ENCODE measurements at regions not wholly inside any gene's neighbourhood (a gene's known extent, or its start where the extent isn't known, plus 50 kb on each side); places are given as distances from the start of the nearest gene placed in this dataset.
A peak's percentile ranks its signal among the peaks of the same experiment; 100 is the strongest.

DNA sequence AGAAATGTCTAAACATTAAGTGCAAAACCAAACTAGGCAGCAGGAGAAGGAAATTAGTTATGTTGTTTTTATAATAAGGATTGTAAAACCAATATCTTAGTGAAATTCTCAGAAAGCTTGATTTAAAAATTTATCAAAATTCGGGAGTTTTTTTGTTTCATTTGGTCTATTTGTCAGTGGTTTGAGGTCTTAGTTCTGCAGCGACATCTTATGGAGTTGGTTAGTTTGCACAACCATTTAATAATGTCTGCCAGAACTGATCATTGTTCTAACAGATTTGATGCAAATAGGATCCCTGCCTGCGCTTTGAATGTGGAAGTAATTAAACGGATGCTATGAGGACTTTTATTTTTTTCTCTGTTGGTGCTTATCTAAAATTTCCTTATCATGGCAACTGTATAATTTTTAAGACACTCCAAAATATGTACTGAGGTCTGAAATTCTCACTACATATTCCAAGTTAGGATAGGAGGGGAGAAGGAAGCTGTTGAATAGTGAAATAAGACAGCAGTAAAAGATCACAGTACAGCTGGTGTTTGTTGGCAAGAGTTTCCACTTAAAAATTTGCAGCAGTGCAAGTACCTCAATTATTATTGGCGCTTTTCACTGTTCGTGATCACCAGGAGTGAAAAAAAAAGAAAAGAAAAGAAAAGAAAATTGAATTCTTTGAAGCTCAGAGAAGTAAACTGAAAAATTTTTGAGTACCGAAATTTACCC is 2521.4 kb downstream of the ARAP2 start:
- H3K36me3 ChIP-seq (ENCODE audit: control insufficient read depth, insufficient read depth, low read length): no peaks in the 10 kb centered on the region
- peak in 1 of 2 donors; percentile 52 for TF ChIP-seq CTCF (conservative IDR thresholded peaks at IDR 0.05 in 1 of 2, IDR thresholded peaks at IDR 0.05 in 1 of 2; ENCODE audit: low read depth in 1 of 2, low read length in 2 of 2)
- TF ChIP-seq EZH2 (IDR thresholded peaks at IDR 0.05; ENCODE audit: low read length, missing control alignments): no peak
- H3K79me2 ChIP-seq (ENCODE audit: control insufficient read depth, insufficient read depth, low read length): no peaks in the 10 kb centered on the region
- no peak overlapping the region for H3K27ac ChIP-seq (ENCODE audit: insufficient read depth, low read length)
- H3K27me3 ChIP-seq (ENCODE audit: control insufficient read depth, insufficient read depth, low read length): no peaks in the 10 kb centered on the region
- H3K4me2 ChIP-seq (ENCODE audit: extremely low read depth, insufficient read depth, low read length): no peak overlapping the region
- no peak overlapping the region for H3K9ac ChIP-seq (ENCODE audit: insufficient read depth, low read length)
- H2AFZ ChIP-seq (ENCODE audit: low read length): no peak overlapping the region
- H3K4me3 ChIP-seq (replicated peaks in 1 of 4; ENCODE audit: control extremely low read depth in 1 of 4, insufficient read depth in 1 of 4, low read depth in 3 of 4, low read length in 4 of 4): no peak overlapping the region
- no peaks in the 10 kb centered on the region for H4K20me1 ChIP-seq (ENCODE audit: control insufficient read depth, extremely low read depth, insufficient read depth, low read length)
- peak; percentile 9 to 62 for DNase-seq (ENCODE audit: low read depth in 2 of 2)
- H3K4me1 ChIP-seq (ENCODE audit: control insufficient read depth, extremely low read depth, insufficient read depth, low read length): no peaks in the 10 kb centered on the region
- no peaks in the 10 kb centered on the region for H3K9me3 ChIP-seq (ENCODE audit: control insufficient read depth, insufficient read depth, low read depth, low read length)

GRCh38 chr4:33724685-33725084 is 2519.6 kb downstream of the ARAP2 start:
- no peak overlapping the region for H3K27ac ChIP-seq (ENCODE audit: insufficient read depth, low read length)
- no peaks in the 10 kb centered on the region for H3K79me2 ChIP-seq (ENCODE audit: control insufficient read depth, insufficient read depth, low read length)
- H3K9me3 ChIP-seq (ENCODE audit: control insufficient read depth, insufficient read depth, low read depth, low read length): no peaks in the 10 kb centered on the region
- no peak overlapping the region for H3K9ac ChIP-seq (ENCODE audit: insufficient read depth, low read length)
- no peaks in the 10 kb centered on the region for H4K20me1 ChIP-seq (ENCODE audit: control insufficient read depth, extremely low read depth, insufficient read depth, low read length)
- no peak overlapping the region for H3K4me2 ChIP-seq (ENCODE audit: extremely low read depth, insufficient read depth, low read length)
- TF ChIP-seq CTCF (conservative IDR thresholded peaks at IDR 0.05 in 1 of 2, IDR thresholded peaks at IDR 0.05 in 1 of 2; ENCODE audit: low read depth in 1 of 2, low read length in 2 of 2) (no peak), EZH2 (IDR thresholded peaks at IDR 0.05; ENCODE audit: low read length, missing control alignments) (no peak)
- no peaks in the 10 kb centered on the region for H3K27me3 ChIP-seq (ENCODE audit: control insufficient read depth, insufficient read depth, low read length)
- H3K4me1 ChIP-seq (ENCODE audit: control insufficient read depth, extremely low read depth, insufficient read depth, low read length): no peaks in the 10 kb centered on the region
- H2AFZ ChIP-seq (ENCODE audit: low read length): no peak overlapping the region
- peak in 1 of 2 donors; percentile 27 for DNase-seq (ENCODE audit: low read depth in 2 of 2)
- no peaks in the 10 kb centered on the region for H3K36me3 ChIP-seq (ENCODE audit: control insufficient read depth, insufficient read depth, low read length)
- no peak overlapping the region for H3K4me3 ChIP-seq (replicated peaks in 1 of 4; ENCODE audit: control extremely low read depth in 1 of 4, insufficient read depth in 1 of 4, low read depth in 3 of 4, low read length in 4 of 4)

DNA sequence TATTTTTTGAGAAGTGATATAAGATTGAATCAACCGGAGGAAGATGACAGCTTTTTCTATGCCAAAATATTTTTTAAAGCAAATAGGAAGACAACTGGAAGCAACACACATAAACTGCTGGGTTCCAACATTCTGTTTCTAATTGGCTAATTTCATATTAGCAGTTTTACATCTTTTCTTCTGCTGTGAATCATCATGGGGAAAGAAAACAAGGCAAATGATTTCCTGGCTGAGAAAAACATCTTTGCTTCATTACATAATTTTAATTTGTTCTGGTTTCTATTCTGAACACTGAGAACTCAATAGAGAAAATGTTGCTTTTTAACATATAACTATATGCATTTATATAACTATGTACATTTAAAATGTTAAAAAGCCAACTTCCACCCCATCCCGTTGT is 2518.5 kb downstream of the ARAP2 start:
- H3K4me1 ChIP-seq (ENCODE audit: control insufficient read depth, extremely low read depth, insufficient read depth, low read length): no peaks in the 10 kb centered on the region
- H2AFZ ChIP-seq (ENCODE audit: low read length): no peak overlapping the region
- DNase-seq (ENCODE audit: low read depth in 2 of 2): no peak

More for the DNA sequence above, 2518.5 kb downstream of the ARAP2 start:
- no peaks in the 10 kb centered on the region for H4K20me1 ChIP-seq (ENCODE audit: control insufficient read depth, extremely low read depth, insufficient read depth, low read length)
- no peak overlapping the region for H3K4me3 ChIP-seq (replicated peaks in 1 of 4; ENCODE audit: control extremely low read depth in 1 of 4, insufficient read depth in 1 of 4, low read depth in 3 of 4, low read length in 4 of 4)
- H3K36me3 ChIP-seq (ENCODE audit: control insufficient read depth, insufficient read depth, low read length): no peaks in the 10 kb centered on the region
- no peaks in the 10 kb centered on the region for H3K27me3 ChIP-seq (ENCODE audit: control insufficient read depth, insufficient read depth, low read length)
- no peak overlapping the region for H3K27ac ChIP-seq (ENCODE audit: insufficient read depth, low read length)
- no peaks in the 10 kb centered on the region for H3K79me2 ChIP-seq (ENCODE audit: control insufficient read depth, insufficient read depth, low read length)
- TF ChIP-seq EZH2 (IDR thresholded peaks at IDR 0.05; ENCODE audit: low read length, missing control alignments) (no peak), CTCF (conservative IDR thresholded peaks at IDR 0.05 in 1 of 2, IDR thresholded peaks at IDR 0.05 in 1 of 2; ENCODE audit: low read depth in 1 of 2, low read length in 2 of 2) (no peak)
- no peaks in the 10 kb centered on the region for H3K9me3 ChIP-seq (ENCODE audit: control insufficient read depth, insufficient read depth, low read depth, low read length)
- H3K9ac ChIP-seq (ENCODE audit: insufficient read depth, low read length): no peak overlapping the region
- H3K4me2 ChIP-seq (ENCODE audit: extremely low read depth, insufficient read depth, low read length): no peak overlapping the region

Measured in fibroblast of lung (primary cell).